ENCODE measurements at regions not wholly inside any gene's neighbourhood (a gene's known extent, or its start where the extent isn't known, plus 50 kb on each side); places are given as distances from the start of the nearest gene placed in this dataset.

- no peaks in the 10 kb centered on the region for H3K9me3 ChIP-seq (ENCODE audit: control insufficient read depth in 2 of 3, insufficient read depth in 1 of 3, low read length in 3 of 3)
- H3K9ac ChIP-seq (ENCODE audit: low read length in 3 of 3): no peak overlapping the region
- H3K4me3 ChIP-seq (ENCODE audit: low read length in 3 of 3): no peak overlapping the region
- no peaks in the 10 kb centered on the region for H3K27me3 ChIP-seq (ENCODE audit: control insufficient read depth, insufficient read depth, low read length)
- no peak for TF ChIP-seq CTCF (IDR thresholded peaks at IDR 0.05; ENCODE audit: borderline replicate concordance, extremely low read depth, insufficient read depth)
- FAIRE-seq (no peak), DNase-seq (no peak)
- no peak overlapping the region for H3K27ac ChIP-seq (ENCODE audit: low read depth in 2 of 2, low read length in 2 of 2)
- H3K36me3 ChIP-seq (ENCODE audit: control insufficient read depth in 2 of 3, insufficient read depth in 3 of 3, low read length in 3 of 3): no peaks in the 10 kb centered on the region
- no peaks in the 10 kb centered on the region for H3K4me1 ChIP-seq (ENCODE audit: control insufficient read depth in 2 of 3, insufficient read depth in 2 of 3, low read depth in 1 of 3, low read length in 3 of 3)
- intact Hi-C loops (cut with DNase I): no loop called here
Measured at GRCh38 chr4:126687655-126688358, 945.0 kb upstream of the INTU start.

- FAIRE-seq: no peak
Measured at GRCh38 chr4:126691797-126692196, 941.0 kb upstream of the INTU start.

GRCh38 chr4:126697748-126698147, 935.0 kb upstream of the INTU start:
- no peaks in the 10 kb centered on the region for H3K4me1 ChIP-seq (ENCODE audit: control insufficient read depth in 2 of 3, insufficient read depth in 2 of 3, low read depth in 1 of 3, low read length in 3 of 3)
- no peaks in the 10 kb centered on the region for H3K36me3 ChIP-seq (ENCODE audit: control insufficient read depth in 2 of 3, insufficient read depth in 3 of 3, low read length in 3 of 3)
- no peaks in the 10 kb centered on the region for H3K27me3 ChIP-seq (ENCODE audit: control insufficient read depth, insufficient read depth, low read length)
- H3K9me3 ChIP-seq (ENCODE audit: control insufficient read depth in 2 of 3, insufficient read depth in 1 of 3, low read length in 3 of 3): no peaks in the 10 kb centered on the region
- H3K4me3 ChIP-seq (ENCODE audit: low read length in 3 of 3): no peak overlapping the region
- H3K27ac ChIP-seq (ENCODE audit: low read depth in 2 of 2, low read length in 2 of 2): no peak overlapping the region
- H3K9ac ChIP-seq (ENCODE audit: low read length in 3 of 3): no peak overlapping the region
- FAIRE-seq: no peak
- intact Hi-C loops (cut with DNase I): no loop called here
- DNase-seq: no peak
- no peak for TF ChIP-seq CTCF (IDR thresholded peaks at IDR 0.05; ENCODE audit: borderline replicate concordance, extremely low read depth, insufficient read depth)

More at GRCh38 chr4:126691797-126692196, 941.0 kb upstream of the INTU start:
- no peak for TF ChIP-seq CTCF (IDR thresholded peaks at IDR 0.05; ENCODE audit: borderline replicate concordance, extremely low read depth, insufficient read depth)
- Histone ChIP-seq H3K9ac (ENCODE audit: low read length in 3 of 3) (no peak overlapping the region), H3K4me1 (ENCODE audit: control insufficient read depth in 2 of 3, insufficient read depth in 2 of 3, low read depth in 1 of 3, low read length in 3 of 3) (no peaks in the 10 kb centered on the region), H3K4me3 (ENCODE audit: low read length in 3 of 3) (no peak overlapping the region), H3K27ac (ENCODE audit: low read depth in 2 of 2, low read length in 2 of 2) (no peak overlapping the region), H3K9me3 (ENCODE audit: control insufficient read depth in 2 of 3, insufficient read depth in 1 of 3, low read length in 3 of 3) (no peaks in the 10 kb centered on the region), H3K27me3 (ENCODE audit: control insufficient read depth, insufficient read depth, low read length) (no peaks in the 10 kb centered on the region), H3K36me3 (ENCODE audit: control insufficient read depth in 2 of 3, insufficient read depth in 3 of 3, low read length in 3 of 3) (no peaks in the 10 kb centered on the region)
- no peak for DNase-seq
- intact Hi-C loops (cut with DNase I): no loop called here

- Histone ChIP-seq H3K4me1 (ENCODE audit: control insufficient read depth in 2 of 3, insufficient read depth in 2 of 3, low read depth in 1 of 3, low read length in 3 of 3) (no peaks in the 10 kb centered on the region), H3K27ac (ENCODE audit: low read depth in 2 of 2, low read length in 2 of 2) (no peak overlapping the region), H3K9me3 (ENCODE audit: control insufficient read depth in 2 of 3, insufficient read depth in 1 of 3, low read length in 3 of 3) (no peaks in the 10 kb centered on the region), H3K36me3 (ENCODE audit: control insufficient read depth in 2 of 3, insufficient read depth in 3 of 3, low read length in 3 of 3) (no peaks in the 10 kb centered on the region), H3K4me3 (ENCODE audit: low read length in 3 of 3) (no peak overlapping the region), H3K9ac (ENCODE audit: low read length in 3 of 3) (no peak overlapping the region), H3K27me3 (ENCODE audit: control insufficient read depth, insufficient read depth, low read length) (no peaks in the 10 kb centered on the region)
- DNase-seq (no peak), FAIRE-seq (no peak)
- intact Hi-C loops (cut with DNase I): no loop called here
- no peak for TF ChIP-seq CTCF (IDR thresholded peaks at IDR 0.05; ENCODE audit: borderline replicate concordance, extremely low read depth, insufficient read depth)
Measured at GRCh38 chr4:126698224-126698623, 934.5 kb upstream of the INTU start.

All from kidney (tissue), 13 donors.